ENCODE measurements at regions not wholly inside any gene's neighbourhood (a gene's known extent, or its start where the extent isn't known, plus 50 kb on each side); places are given as distances from the start of the nearest gene placed in this dataset.
"Not testable (repeated sequence)": the region's sequence is repeated elsewhere in the genome, so short reads cannot be mapped to it uniquely, and the experiment has no call there.

- DNase-seq = no peak
Observed at GRCh38 chr9:84054341-84055010, 73.9 kb downstream of the RMI1 start.

GRCh38 chr9:84057662-84058061 is 77.1 kb downstream of the RMI1 start:
- no peak for DNase-seq

- no peak for DNase-seq
Observed at GRCh38 chr9:84059936-84060335, 79.3 kb downstream of the RMI1 start.

GRCh38 chr9:84061613-84062193 is 81.1 kb downstream of the RMI1 start:
- no peak for DNase-seq

GRCh38 chr9:84062538-84062937 is 81.9 kb downstream of the RMI1 start:
- no peak for DNase-seq

- DNase-seq = no peak
Observed at GRCh38 chr9:84067821-84068220, 87.2 kb downstream of the RMI1 start.

- DNase-seq = no peak
Observed at GRCh38 chr9:84068872-84069271, 88.3 kb downstream of the RMI1 start.

GRCh38 chr9:84070590-84070989 is 90.0 kb downstream of the RMI1 start:
- no peak for DNase-seq

GRCh38 chr9:84072621-84073180 is 92.1 kb downstream of the RMI1 start:
- DNase-seq = no peak

GRCh38 chr9:84075004-84075403 is 94.4 kb downstream of the RMI1 start:
- DNase-seq = no peak

GRCh38 chr9:84076384-84076783 is 95.8 kb downstream of the RMI1 start:
- no peak for DNase-seq

- not testable (repeated sequence) for DNase-seq
Observed at GRCh38 chr9:84077816-84078215, 97.2 kb downstream of the RMI1 start.

- DNase-seq = no peak
Observed at GRCh38 chr9:84079994-84080393, 99.4 kb downstream of the RMI1 start.

GRCh38 chr9:84101964-84102632 is 121.5 kb downstream of the RMI1 start:
- no peak for DNase-seq

GRCh38 chr9:84103651-84104377 is 123.2 kb downstream of the RMI1 start:
- DNase-seq = no peak

- no peak for DNase-seq
Observed at GRCh38 chr9:84107081-84107480, 126.5 kb downstream of the RMI1 start.

- DNase-seq = no peak
Observed at GRCh38 chr9:84107995-84108394, 127.4 kb downstream of the RMI1 start.

GRCh38 chr9:84111726-84112125 is 131.1 kb downstream of the RMI1 start:
- DNase-seq = no peak

- DNase-seq = no peak
Observed at GRCh38 chr9:84121991-84122523, 141.5 kb downstream of the RMI1 start.

- no peak for DNase-seq
Observed at GRCh38 chr9:84122572-84122971, 142.0 kb downstream of the RMI1 start.

GRCh38 chr9:84123648-84124406 is 143.2 kb downstream of the RMI1 start:
- no peak for DNase-seq

GRCh38 chr9:84125046-84125445 is 144.4 kb downstream of the RMI1 start:
- DNase-seq = no peak
